ENCODE measurements at regions not wholly inside any gene's neighbourhood (a gene's known extent, or its start where the extent isn't known, plus 50 kb on each side); places are given as distances from the start of the nearest gene placed in this dataset.
"Not testable (repeated sequence)": the region's sequence is repeated elsewhere in the genome, so short reads cannot be mapped to it uniquely, and the experiment has no call there.

DNA sequence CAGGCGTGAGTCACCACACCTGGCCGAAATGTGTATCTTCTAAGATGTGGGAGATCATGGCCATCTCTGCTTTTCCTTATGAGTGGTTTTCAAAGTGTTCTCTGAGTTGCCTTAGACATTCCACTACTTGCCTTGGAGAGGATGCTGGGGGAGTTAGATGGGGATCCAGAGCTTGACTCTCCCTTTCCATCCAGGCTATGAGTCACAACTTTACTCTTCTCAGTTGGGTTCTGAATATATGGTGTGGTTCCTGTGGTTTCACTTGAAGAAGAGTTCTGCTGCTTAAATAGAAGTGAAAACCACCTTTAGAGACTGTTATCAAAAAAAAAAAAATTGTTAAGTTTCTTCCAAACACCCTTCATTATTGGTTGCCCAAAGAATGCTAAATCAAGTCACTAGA is 217.6 kb downstream of the ZNF608 start:
- no peaks in the 10 kb centered on the region for H3K4me1 ChIP-seq
- no peaks in the 10 kb centered on the region for H3K9me3 ChIP-seq
- no peak overlapping the region for H3K4me3 ChIP-seq
- intact Hi-C loops (cut with DNase I; ENCODE audit: low total_unique reads): no loop called here
- no peak for TF ChIP-seq POLR2A (IDR thresholded peaks at IDR 0.05)
- TF ChIP-seq, protein P1, sequence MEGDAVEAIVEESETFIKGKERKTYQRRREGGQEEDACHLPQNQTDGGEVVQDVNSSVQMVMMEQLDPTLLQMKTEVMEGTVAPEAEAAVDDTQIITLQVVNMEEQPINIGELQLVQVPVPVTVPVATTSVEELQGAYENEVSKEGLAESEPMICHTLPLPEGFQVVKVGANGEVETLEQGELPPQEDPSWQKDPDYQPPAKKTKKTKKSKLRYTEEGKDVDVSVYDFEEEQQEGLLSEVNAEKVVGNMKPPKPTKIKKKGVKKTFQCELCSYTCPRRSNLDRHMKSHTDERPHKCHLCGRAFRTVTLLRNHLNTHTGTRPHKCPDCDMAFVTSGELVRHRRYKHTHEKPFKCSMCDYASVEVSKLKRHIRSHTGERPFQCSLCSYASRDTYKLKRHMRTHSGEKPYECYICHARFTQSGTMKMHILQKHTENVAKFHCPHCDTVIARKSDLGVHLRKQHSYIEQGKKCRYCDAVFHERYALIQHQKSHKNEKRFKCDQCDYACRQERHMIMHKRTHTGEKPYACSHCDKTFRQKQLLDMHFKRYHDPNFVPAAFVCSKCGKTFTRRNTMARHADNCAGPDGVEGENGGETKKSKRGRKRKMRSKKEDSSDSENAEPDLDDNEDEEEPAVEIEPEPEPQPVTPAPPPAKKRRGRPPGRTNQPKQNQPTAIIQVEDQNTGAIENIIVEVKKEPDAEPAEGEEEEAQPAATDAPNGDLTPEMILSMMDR (IDR thresholded peaks at IDR 0.05): no peak
- DNase-seq: no peak
- H3K36me3 ChIP-seq: no peaks in the 10 kb centered on the region
- no peaks in the 10 kb centered on the region for H3K27me3 ChIP-seq
- no peak overlapping the region for H3K27ac ChIP-seq

DNA sequence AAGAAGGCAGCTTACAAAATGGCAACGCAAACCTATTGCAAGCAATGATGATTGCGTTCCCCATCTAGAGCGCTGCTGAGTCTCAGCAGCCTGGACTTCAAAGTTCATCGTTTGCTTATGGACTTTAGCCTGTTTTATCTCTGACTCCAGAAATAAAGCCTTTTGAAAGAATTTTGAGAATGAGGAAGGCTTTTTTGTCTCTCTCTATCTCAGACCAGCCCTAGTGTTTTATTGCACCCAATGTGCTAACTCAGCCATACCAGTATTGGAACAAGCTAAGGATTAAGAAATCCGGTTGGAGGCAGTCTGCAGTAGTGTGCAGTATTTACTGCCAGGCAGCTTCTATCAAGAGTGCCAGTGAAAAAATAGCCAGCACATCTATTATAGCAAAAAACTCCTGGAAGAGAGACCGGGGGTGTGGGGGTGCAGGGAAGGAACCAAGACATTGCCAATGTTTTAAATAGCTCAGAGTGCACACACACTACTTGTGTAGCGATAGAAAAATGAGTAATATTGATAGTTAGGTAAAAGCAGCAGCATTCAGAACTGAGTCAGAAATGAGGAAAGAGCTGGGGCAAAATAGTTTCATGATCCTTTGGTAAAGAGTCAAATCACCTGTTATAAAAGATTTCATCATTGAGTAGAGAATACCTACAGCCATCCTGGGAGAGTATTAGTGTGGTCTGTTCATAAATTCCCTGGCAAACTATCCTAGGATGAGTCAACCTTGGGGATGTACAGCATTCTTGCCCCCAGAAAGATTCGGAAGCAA is 219.0 kb downstream of the ZNF608 start:
- no peak for TF ChIP-seq POLR2A (IDR thresholded peaks at IDR 0.05)
- TF ChIP-seq, protein P1 (IDR thresholded peaks at IDR 0.05): no peak
- Histone ChIP-seq H3K27ac (no peak overlapping the region), H3K27me3 (no peaks in the 10 kb centered on the region), H3K4me3 (no peak overlapping the region), H3K4me1 (no peaks in the 10 kb centered on the region), H3K9me3 (no peaks in the 10 kb centered on the region), H3K36me3 (no peaks in the 10 kb centered on the region)
- intact Hi-C loops (cut with DNase I; ENCODE audit: low total_unique reads): no loop called here
- no peak for DNase-seq

DNA sequence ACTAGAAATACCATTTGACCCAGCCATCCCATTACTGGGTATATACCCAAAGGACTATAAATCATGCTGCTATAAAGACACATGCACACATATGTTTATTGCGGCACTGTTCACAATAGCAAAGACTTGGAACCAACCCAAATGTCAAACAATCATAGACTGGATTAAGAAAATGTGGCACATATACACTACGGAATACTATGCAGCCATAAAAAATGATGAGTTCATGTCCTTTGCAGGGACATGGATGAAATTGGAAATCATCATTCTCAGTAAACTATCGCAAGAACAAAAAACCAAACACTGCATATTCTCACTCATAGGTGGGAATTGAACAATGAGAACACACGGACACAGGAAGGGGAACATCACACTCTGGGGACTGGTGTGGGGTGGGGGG is 220.4 kb downstream of the ZNF608 start:
- not testable (repeated sequence) for H3K27ac ChIP-seq, H3K9me3 ChIP-seq

GRCh38 chr5:124524552-124525232 is 221.7 kb downstream of the ZNF608 start:
- Histone ChIP-seq H3K27ac (no peak overlapping the region), H3K9me3 (no peaks in the 10 kb centered on the region), H3K4me3 (no peak overlapping the region), H3K27me3 (no peaks in the 10 kb centered on the region), H3K36me3 (no peaks in the 10 kb centered on the region), H3K4me1 (no peaks in the 10 kb centered on the region)
- no peak for DNase-seq
- TF ChIP-seq, protein P1 (IDR thresholded peaks at IDR 0.05): no peak
- TF ChIP-seq POLR2A (IDR thresholded peaks at IDR 0.05): no peak
- intact Hi-C loops (cut with DNase I; ENCODE audit: low total_unique reads): no loop called here

More for the DNA sequence above, 220.4 kb downstream of the ZNF608 start:
- H3K4me3 ChIP-seq; H3K36me3 ChIP-seq; DNase-seq; H3K4me1 ChIP-seq; intact Hi-C loops (cut with DNase I; ENCODE audit: low total_unique reads); H3K27me3 ChIP-seq: not testable (repeated sequence)

GRCh38 chr5:124523897-124524296 is 222.5 kb downstream of the ZNF608 start:
- intact Hi-C loops (cut with DNase I; ENCODE audit: low total_unique reads): no loop called here
- Histone ChIP-seq H3K9me3 (no peaks in the 10 kb centered on the region), H3K4me1 (no peaks in the 10 kb centered on the region), H3K27me3 (no peaks in the 10 kb centered on the region), H3K36me3 (no peaks in the 10 kb centered on the region), H3K27ac (no peak overlapping the region), H3K4me3 (no peak overlapping the region)
- no peak for TF ChIP-seq POLR2A (IDR thresholded peaks at IDR 0.05)
- TF ChIP-seq, protein P1 (IDR thresholded peaks at IDR 0.05): no peak
- no peak for DNase-seq

All from uterus (tissue), 3 donors.